Panc1 (cell line): ENCODE measurements at regions not wholly inside any gene's neighbourhood (a gene's known extent, or its start where the extent isn't known, plus 50 kb on each side); places are given as distances from the start of the nearest gene placed in this dataset.

Experiments used
- ATAC-seq: fragments of 200-7000 bp; cut with Tn5 transposase; 2 replicates; pipeline ENCODE4 v1.9.1; 2020; ENCODE audit warnings: mild to moderate bottlenecking, moderate library complexity
- BruUV-seq: library from RNA; stranded (reverse); fragments of 400-500 nt; replicated peaks from 2 replicates; lab custom pipeline; 2021; lab: Mats Ljungman, UMichigan
- CTCF ChIA-PET: fragments of 300-600 bp; sonication (Branson Sonifier 250); formaldehyde crosslinking; loops from one replicate; lab custom pipeline; 2022; ENCODE audit warnings: antibody characterized with exemption; lab: Charles Lee
- POLR2A ChIA-PET: fragments of 300-600 bp; sonication (Branson Sonifier 250); formaldehyde crosslinking; loops from one replicate; lab custom pipeline; 2022; ENCODE audit warnings: antibody characterized with exemption; lab: Charles Lee
- DNase-seq: peaks from one replicate; pipeline ENCODE4 v3.0.0-alpha.2; 2010; ENCODE audit warnings: low read depth, low spot score
- H3K27ac ChIP-seq: 2 replicates; pipeline ENCODE4 v1.5.1; 2011; ENCODE audit warnings: mild to moderate bottlenecking, low read length, inconsistent platforms
- H3K27me3 ChIP-seq: fragments of 200-500 bp; sonication (Bioruptor generic); 2 replicates; pipeline ENCODE4 v1.6.0; 2014; ENCODE audit warnings: low read length, inconsistent platforms; ENCODE audit not compliant: control insufficient read depth, insufficient read depth
- H3K36me3 ChIP-seq: fragments of 200-500 bp; sonication (Bioruptor generic); 2 replicates; pipeline ENCODE4 v1.5.1; 2014; ENCODE audit warnings: inconsistent platforms, mild to moderate bottlenecking, low read length, moderate library complexity; ENCODE audit not compliant: control insufficient read depth, insufficient read depth
- H3K4me1 ChIP-seq: 2 replicates; pipeline ENCODE4 v1.5.1; 2011; ENCODE audit warnings: inconsistent platforms, mild to moderate bottlenecking, low read length, moderate library complexity; ENCODE audit not compliant: control insufficient read depth, insufficient read depth
- H3K4me3 ChIP-seq, 2 experiments: 2 replicates each; pipeline ENCODE4 v1.5.1; 2011 to 2012; ENCODE audit warnings: low read depth in 2 of 2, low read length in 2 of 2, mild to moderate bottlenecking in 2 of 2, inconsistent platforms in 1 of 2, moderate library complexity in 1 of 2
- H3K9me3 ChIP-seq: fragments of 200-500 bp; sonication (Bioruptor generic); 2 replicates; pipeline ENCODE4 v1.5.1; 2014; ENCODE audit warnings: low read depth, mild to moderate bottlenecking, inconsistent platforms, low read length, moderate library complexity; ENCODE audit not compliant: control insufficient read depth, insufficient read depth
- CTCF ChIP-seq: fragments of 450-650 bp; IDR thresholded peaks from 2 replicates; pipeline ENCODE4 v1.5.1; 2017; ENCODE audit warnings: mild to moderate bottlenecking
- POLR2AphosphoS5 ChIP-seq: IDR thresholded peaks from 2 replicates; pipeline ENCODE4 v1.6.1; 2012; ENCODE audit warnings: mild to moderate bottlenecking, low read depth, low read length, moderate library complexity
- REST ChIP-seq, 2 experiments: IDR thresholded peaks; 2 replicates each; pipeline ENCODE4 v1.6.1; 2011 to 2012; ENCODE audit warnings: low read depth in 2 of 2, control low read depth in 1 of 2, low read length in 1 of 2, mild to moderate bottlenecking in 1 of 2, moderate library complexity in 1 of 2; ENCODE audit not compliant: insufficient read depth in 1 of 2
- SIN3A ChIP-seq: IDR thresholded peaks from 2 replicates; pipeline ENCODE4 v1.6.1; 2012; ENCODE audit warnings: low read depth, mild to moderate bottlenecking, low read length, moderate library complexity, borderline replicate concordance; ENCODE audit not compliant: insufficient read depth
- TCF7L2 ChIP-seq: IDR thresholded peaks from 2 replicates; pipeline ENCODE4 v1.6.1; 2011; ENCODE audit warnings: mild to moderate bottlenecking, low read depth, low read length, inconsistent platforms
- in situ Hi-C: cut with HindIII; loops from 2 replicates; pipeline ENCODE4 v1.10.0; 2016; ENCODE audit warnings: low sequenced_read_pairs, low pct_unique_long_range_greater_than_20kb
- intact Hi-C: fragments of 100-400 bp; cut with micrococcal nuclease; formaldehyde crosslinking; loops from one replicate; pipeline ENCODE4 v1.10.0; 2022; ENCODE audit not compliant: unreplicated experiment

GRCh38 chr6:40336296-40336695 is 250.9 kb downstream of the LRFN2 start:
- BruUV-seq, result no TSS peak
- TF ChIP-seq REST (IDR thresholded peaks at IDR 0.05; ENCODE audit: insufficient read depth in 1 of 2, low read depth in 2 of 2, low read length in 1 of 2), result no peak
- no peak for TF ChIP-seq CTCF
- TF ChIP-seq SIN3A, result no peak
- TF ChIP-seq POLR2AphosphoS5, result no peak
- TF ChIP-seq TCF7L2, result no peak
- no peaks in the 10 kb centered on the region for H3K4me1 ChIP-seq
- DNase-seq, result no peak
- peaks cover 3% of the 10 kb centered on the region; the same call in 1 of the 2 replicates for H3K27me3 ChIP-seq
- H3K36me3 ChIP-seq, result no peaks in the 10 kb centered on the region
- in situ Hi-C loops, result no loop called here
- ChIA-PET CTCF (no interaction called here), POLR2A (interaction anchor here (0.6 kb wide), 1 partner anchor 29 kb away, joined by 3 read pairs; no protein-coding TSS in a partner anchor)
- H3K27ac ChIP-seq, result no peak overlapping the region
- no peak for ATAC-seq
- intact Hi-C loops, result no loop called here
- H3K9me3 ChIP-seq, result no peaks in the 10 kb centered on the region
- H3K4me3 ChIP-seq, result no peak overlapping the region

GRCh38 chr6:40334496-40335270 is 252.5 kb downstream of the LRFN2 start:
- Histone ChIP-seq H3K27ac (no peak overlapping the region), H3K9me3 (no peaks in the 10 kb centered on the region), H3K36me3 (no peaks in the 10 kb centered on the region), H3K4me3 (no peak overlapping the region), H3K27me3 (no peaks in the 10 kb centered on the region; the same call in 1 of the 2 replicates), H3K4me1 (no peaks in the 10 kb centered on the region)
- BruUV-seq, result no TSS peak
- in situ Hi-C loops (no loop called here), intact Hi-C loops (no loop called here)
- DNase-seq, result no peak
- ChIA-PET CTCF (no interaction called here), POLR2A (no interaction called here)
- TF ChIP-seq TCF7L2 (no peak), POLR2AphosphoS5 (no peak), REST (IDR thresholded peaks at IDR 0.05; ENCODE audit: insufficient read depth in 1 of 2, low read depth in 2 of 2, low read length in 1 of 2) (no peak), SIN3A (no peak), CTCF (no peak)
- ATAC-seq, result no peak
